ENCODE measurements at regions not wholly inside any gene's neighbourhood (a gene's known extent, or its start where the extent isn't known, plus 50 kb on each side); places are given as distances from the start of the nearest gene placed in this dataset.

DNA sequence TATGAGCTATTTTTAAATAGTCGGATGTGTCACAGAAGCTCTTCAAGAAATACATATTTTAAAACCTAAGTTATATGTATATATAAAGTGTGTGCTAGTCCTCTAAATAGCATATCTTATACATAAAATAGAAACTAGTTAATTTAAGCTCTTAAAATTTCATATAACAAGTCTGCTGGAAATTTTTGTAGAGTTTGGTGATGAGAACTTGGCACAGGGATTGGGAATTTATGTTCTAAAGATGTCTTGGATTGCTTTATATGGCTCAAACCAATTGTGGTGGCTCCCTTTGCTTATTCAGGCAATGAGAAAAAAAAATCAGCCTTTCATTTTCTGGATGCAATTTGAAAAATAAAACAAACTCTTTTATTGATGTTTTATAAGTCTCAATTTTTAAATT is 142.8 kb upstream of the KCNJ3 start:
- TF ChIP-seq CTCF (IDR thresholded peaks at IDR 0.05) (no peak), POLR2A (IDR thresholded peaks at IDR 0.05) (no peak)
